Renal cortex interstitium (tissue), 11 donors: ENCODE measurements at regions not wholly inside any gene's neighbourhood (a gene's known extent, or its start where the extent isn't known, plus 50 kb on each side); places are given as distances from the start of the nearest gene placed in this dataset.

Source experiments
- DNase-seq, 11 donors: peaks; one replicate each; pipeline ENCODE4 v3.0.0-alpha.2; 2013; ENCODE audit warnings: low read depth in 9 of 11, low spot score in 4 of 11; ENCODE audit errors: extremely low read depth in 1 of 11

DNA sequence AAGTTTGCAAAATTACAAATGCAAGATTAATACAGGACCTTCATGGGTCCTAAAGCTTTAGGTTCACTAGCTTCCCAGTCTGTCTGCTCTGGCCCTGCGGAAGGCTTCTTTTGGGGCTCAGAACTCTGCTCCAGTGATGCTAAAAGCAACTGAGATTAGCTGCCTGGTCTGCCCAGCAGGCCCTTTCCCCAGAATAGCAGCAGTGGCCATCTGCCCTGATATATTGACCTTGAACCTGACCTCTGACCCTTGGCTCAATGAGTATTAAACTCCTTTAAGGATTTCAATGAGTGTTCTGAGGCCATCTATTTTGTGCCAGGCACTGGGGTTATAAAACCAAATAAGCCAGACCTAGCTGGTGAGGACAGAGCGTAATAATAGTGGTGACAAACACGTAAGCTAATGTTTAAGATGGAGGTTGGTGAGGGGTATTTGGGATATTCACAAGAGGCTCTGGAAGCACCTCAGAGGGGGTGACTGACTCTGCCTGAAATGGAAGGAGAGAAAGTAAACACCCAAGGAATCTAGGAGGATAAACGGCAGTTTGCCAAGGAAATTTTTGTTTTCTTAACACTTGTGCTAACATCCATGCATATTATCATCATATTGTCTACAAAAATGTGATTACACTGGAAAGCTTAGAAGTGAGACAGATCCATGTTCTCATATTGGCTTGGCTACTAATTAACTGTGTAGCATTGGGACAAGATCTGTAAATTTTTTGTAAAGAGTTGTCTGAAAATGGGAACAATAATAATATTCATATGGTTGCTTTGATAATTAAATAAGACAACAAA lies 50.4 kb upstream of the LCLAT1 start:
- no peak for DNase-seq
